Glomerular visceral epithelial cell (primary cell): ENCODE measurements at regions not wholly inside any gene's neighbourhood (a gene's known extent, or its start where the extent isn't known, plus 50 kb on each side); places are given as distances from the start of the nearest gene placed in this dataset.
"Not testable (repeated sequence)": the region's sequence is repeated elsewhere in the genome, so short reads cannot be mapped to it uniquely, and the experiment has no call there.

Source experiments
- DNase-seq: peaks from one replicate; pipeline ENCODE4 v3.0.0-alpha.2; 2016; ENCODE audit errors: extremely low spot score

DNA sequence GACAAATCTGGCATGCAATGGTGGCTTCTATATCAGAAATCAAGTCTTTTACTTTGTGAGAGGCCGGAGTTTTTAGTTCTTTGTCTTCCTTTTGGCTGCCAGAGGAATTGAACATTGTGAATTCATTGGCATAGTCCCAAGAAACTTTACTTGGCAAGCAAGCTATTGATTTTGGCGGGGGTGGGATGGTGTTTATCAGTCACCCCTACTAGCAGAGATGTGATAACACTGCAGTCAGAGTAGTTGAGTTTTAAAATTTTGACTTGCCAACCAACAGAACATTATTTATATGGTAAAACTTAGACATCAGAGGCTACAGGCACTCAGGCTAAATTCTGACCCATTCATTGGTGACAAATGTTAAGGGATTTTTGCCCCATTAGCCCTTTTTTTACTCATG lies 129.7 kb downstream of the FAM72C start:
- DNase-seq: not testable (repeated sequence)

DNA sequence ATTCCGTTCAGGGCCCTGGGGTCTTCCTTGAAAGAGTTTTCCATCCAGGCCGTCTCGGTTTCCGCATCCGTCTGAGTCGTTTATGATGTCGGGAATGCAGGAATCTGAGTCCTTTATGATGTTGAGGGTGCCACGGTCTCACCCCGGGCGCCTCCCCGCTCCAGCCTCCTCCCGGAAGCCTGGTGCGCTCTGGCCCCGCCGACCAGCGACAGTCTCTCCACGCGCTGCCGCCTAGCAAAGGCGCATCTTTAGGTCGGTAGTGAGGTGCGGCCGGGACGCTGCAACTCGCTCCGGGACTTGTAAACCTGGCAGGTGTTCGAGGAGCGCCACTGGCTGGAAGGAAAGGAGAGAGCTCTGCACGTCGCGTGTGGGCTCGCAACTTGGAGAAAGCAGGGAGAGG lies 132.6 kb downstream of the FAM72C start:
- not testable (repeated sequence) for DNase-seq

DNA sequence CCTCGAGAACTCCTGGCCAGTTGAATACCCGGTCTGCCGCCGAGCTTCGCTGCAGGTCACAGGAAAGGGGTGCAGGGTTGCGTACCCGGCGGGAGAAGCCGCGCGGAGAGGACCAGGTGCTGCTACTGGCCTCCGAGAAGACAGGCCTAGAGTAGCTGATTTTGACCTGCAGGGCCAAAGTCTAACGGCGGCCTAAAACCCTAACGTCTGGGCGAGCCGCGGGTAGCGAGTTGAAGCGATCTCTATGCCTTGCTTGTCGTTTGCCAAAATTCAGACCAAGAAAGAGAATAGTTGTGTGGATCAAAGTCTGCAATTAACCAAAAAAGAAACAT lies 133.2 kb downstream of the FAM72C start:
- DNase-seq: not testable (repeated sequence)

DNA sequence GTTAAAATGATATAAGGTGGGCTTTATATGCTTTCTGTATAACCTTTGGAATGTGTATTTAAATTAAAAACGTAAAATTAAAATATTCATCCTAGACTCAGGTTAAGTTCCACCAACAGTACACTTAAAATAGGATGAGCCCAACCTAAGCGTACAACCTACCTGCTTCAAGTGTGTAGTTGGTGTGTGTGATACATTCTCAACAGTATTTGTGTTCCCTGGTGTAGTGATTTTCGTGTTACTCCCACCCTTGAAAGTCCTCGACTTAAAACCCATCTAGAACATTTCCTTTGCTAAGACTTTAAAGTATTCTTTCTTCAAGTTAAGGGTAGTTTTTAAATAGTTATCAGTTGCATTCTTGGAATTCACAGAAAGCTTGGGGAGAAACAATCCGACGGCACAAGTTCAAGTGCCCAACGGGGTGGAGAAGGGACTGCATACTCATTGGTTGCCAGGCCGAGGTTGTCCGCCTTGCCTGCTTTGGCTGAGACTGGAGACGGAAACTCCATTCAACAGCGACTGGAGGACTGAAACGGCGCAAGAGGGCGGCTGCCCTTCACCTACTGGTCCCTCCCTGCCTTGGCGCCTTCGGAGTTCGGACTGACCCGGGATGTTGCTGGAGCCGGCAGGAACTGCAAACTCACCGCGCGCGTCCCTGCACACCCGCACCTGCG lies 133.7 kb downstream of the FAM72C start:
- not testable (repeated sequence) for DNase-seq

DNA sequence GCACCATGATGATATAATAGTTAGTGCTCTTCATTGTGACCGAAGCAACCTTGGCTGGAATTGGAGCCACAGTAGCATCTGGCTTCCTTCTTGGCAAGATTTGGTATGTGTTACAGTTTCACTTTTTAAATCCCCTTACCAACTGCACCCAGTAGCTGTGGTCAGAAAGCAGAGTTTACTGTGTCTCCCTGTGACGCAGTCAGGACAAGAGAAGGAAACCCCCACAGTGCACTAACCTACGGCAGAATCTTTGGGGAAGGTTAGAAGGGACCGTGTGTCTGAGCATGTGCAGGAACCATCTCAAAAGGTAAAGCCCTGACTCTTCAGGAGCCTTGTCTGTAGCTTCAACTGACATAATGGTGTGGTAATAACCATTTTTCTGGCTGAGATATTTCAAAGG lies 138.4 kb downstream of the FAM72C start:
- DNase-seq: not testable (repeated sequence)

DNA sequence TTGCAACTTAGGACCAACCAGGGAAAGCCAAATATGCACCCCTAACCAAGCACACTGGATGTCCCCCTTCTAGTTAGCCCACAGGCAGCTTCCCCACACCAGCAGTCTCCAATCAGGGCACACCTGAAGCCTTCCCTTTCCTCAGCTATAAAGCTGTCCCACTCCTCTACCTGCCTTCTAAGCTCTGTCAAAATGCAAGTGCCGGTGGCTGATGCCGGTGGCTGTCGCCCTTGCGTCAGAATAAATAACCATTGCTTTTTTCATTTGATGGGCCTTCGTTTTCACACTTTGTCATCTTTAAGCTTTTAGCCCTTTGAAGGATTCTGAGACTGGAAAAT lies 139.4 kb downstream of the FAM72C start:
- not testable (repeated sequence) for DNase-seq

DNA sequence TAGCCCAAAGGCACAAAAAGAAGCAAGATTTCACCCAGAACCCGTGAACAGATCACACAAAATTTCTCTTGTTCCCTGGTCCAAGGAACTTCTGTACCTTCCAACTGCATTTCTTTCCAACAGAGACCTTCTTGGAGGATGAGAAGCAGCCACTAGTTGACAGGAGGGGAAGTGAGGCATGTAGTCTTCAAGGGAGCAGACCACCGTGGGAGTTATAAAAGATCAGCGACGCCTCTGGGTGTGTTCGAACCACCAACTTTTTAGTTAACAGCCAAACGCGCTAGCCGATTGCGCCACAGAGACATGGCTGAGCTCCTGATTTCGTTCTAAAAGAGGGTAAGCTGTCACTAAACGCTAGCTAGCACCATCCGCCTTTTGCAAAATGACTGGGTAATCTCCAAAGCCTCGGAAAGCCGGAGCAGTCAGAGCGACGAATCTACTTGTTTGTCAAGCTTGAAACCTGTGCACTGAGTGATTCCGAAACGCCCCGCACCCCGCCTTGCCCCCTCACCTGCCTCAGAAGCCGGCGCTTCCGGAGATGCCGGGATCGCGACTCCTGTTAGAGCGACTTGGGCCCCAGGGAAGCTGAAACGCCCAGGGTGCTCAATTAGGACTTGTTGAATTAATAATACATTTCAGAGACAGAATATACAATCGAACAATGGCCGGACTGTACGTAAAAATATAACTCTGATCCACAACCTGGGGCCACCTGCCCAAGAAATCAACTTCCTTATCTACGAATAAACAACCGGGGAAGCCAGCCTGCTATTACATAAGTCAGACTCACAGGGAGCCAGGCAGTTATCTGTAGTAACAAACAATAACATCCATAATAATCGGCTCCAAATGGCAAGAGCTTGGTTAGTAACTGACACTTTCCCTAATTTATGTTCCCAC lies 140.1 kb downstream of the FAM72C start:
- not testable (repeated sequence) for DNase-seq

DNA sequence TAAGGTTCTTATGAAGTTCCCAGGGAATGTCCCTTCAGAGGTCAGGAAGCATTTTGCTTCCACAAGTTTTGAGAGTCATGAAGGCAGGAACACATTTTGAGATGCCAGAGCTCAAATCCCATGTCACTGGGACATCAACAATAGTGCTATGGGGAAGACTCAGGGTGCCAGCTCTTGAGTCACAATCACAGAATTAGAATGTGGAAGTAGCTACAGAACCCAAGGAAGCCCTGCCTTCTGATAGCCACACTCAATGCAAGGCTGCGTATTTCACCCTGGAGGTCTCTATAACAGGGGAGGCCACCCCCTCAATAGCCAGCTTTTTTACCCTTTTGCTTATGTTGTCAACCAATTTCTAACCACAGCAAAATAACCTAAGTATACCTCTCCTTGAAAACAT lies 145.6 kb downstream of the FAM72C start:
- not testable (repeated sequence) for DNase-seq

DNA sequence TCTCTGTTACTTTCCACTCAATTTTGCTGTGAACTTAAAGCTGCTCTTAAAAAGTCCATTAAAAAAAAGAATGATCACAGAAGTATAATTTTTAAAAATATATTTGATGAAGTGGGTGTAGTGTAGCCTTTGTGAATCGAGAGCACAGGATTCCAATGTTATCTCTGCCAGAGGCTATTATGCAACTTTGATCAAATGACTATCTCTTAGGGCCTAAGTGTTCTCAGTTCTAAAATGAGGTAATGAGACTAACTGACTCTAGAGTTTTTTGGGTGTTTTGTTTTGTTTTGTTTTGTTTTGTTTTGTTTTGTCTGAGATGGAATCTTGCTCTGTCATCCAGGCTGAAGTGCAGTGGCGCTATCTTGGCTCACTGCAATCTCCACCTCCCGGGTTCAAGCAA lies 147.5 kb downstream of the FAM72C start:
- DNase-seq: not testable (repeated sequence)

DNA sequence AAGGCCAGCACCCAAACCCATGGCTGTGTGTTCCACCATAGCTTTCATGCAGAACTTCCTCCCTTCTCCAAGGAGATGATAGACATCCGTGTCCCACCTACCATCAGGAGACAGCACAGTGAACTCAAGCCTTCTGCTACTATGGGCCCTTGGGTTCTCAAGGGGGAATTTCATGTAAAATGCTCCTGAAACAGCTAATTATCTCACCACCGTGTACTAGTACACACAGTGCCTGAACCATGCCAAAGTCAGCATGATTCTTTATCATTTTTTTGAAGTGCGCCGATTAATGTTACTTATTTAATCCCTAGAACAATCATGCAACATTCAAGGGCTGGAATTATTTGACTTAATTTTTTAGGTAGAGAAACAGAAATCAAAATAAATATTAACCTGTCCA lies 151.7 kb downstream of the FAM72C start:
- DNase-seq: not testable (repeated sequence)

DNA sequence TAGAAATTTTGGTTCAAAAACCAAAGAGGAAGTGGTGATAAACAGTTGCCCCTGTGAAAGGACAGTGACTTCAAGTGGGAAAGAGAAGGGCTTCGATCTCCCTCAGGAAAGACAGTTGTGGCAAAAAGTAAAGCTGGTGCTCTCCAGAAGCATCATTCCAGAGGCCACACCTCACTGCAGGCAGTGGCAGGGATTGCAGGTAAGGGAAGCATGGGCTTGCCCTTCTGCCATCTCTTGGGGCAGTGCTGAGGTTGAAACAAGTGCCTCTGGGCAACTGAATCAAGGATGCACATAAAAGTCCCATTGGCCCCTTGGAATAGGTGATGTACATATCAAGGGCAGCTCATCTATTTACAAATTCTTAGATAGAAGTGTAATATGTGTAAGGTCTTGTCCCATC lies 155.4 kb downstream of the FAM72C start:
- not testable (repeated sequence) for DNase-seq

DNA sequence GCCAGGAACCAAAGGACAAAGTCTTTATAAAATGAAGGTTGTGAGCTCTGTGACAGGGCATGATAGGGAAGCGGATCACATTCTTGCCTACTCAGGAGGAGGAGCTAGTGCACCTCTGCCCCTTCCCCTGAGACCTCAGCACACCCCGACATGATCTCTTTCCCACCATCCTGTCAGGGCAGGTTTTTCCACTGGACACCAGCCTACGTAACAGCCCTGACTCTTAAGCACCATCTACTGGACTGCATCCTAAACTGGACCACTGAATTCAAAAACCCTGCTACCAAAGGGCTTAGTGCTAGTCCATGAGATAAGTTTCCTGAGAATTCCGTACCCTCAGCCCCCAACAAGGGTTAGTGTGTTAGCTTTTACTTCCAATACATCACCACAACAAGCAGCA lies 166.4 kb downstream of the FAM72C start:
- not testable (repeated sequence) for DNase-seq

DNA sequence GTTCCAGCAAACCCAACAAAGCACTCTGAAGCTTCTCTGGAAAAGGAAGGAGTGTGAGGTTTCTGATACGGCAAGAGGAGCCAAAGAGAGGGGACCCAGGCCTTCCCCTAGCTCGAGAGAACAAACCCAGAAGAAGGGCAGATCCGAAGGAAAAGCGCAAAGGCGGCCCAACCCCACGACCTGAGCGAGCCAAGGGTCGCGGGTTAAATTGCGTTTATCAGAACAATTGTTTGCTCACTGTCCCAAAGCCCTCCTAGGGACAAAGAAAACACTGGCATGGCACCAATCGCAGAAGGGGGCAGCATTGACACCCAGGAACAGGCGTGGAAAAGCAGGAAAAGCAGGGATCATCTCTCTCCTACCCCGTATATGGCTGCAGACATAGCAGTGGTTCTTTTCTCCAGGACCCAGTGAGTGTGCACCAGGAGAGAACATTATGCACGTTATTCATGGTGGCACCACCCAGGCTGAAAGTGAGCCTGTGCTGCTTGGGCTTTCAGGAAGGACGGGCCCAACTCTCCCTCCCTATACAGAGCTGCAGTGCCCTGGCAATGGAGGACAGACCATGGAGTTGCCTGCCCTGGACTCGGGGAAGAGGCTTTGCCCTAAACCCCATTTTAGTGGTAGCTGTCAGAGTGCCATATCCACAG lies 167.0 kb downstream of the FAM72C start:
- DNase-seq: not testable (repeated sequence)

DNA sequence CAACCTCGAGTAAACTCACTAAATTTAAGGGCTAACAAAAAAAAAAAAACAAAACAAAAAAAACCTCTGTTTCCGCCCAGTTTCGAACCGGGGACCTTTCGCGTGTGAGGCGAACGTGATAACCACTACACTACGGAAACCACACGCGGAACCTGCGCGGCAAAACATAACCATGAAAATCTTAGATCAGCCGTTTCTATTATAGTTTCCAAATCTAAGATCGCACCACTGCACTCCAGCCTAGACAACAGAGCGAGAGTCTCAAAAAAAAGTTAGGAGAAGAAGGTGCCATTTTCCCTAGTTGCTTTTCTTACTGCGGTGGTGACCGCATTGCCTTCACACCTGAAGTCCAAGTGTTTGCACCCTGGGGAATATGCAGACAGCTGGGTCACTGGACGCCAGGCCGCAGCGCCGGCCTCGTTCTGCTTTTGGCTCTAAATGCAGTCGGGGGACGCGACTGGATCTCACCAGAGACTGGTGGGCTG lies 167.8 kb downstream of the FAM72C start:
- peak; percentile 46 for DNase-seq

DNA sequence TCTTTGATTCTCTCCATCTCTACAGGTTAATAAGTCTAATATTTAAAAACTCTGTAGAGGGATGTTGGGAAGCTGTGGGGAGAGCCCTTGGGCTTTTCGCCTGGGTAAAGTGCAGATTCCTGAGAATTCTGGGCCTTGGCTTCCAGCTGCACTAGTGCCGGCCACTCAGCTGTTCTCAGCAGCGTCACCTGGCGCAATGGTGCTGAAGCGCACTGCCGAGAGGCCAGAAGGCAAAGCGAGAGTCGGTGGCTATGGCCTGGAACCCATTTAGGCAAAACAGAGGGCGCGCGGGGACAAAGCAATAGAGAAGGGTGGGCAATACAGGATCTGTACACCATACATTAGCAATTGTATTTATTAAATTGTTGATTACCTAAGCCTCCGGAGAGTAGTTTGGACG lies 168.7 kb downstream of the FAM72C start:
- DNase-seq: not testable (repeated sequence)

DNA sequence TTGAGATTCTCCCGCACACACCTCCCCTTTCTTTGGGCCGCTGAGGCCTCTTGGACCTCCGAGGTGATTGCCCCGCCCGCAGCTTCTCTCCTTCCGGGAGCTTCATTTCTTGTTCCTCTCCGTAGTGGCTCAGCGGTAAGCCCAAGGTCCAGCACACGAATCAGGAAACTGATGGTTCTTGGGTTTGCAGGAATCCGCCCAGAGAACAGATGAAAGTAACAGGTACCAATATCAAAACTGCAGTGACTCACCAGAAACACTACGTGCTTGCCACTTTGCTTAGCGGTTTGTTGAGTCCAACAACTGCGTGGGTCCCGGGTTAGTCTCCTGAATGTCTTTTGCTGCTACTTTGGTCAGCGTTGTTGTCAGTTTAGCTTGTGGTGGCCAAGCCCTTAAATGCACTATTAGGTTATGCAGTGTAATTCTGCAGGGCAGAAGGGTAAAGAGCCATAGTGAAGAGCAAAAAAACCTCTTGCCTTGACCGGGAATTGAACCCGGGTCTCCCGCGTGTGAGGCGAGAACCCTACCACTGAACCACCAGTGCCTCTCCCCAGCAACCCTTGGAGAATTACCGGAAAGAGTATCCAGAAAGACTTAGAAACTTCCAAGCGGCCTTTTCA lies 172.1 kb downstream of the FAM72C start:
- DNase-seq: not testable (repeated sequence)

DNA sequence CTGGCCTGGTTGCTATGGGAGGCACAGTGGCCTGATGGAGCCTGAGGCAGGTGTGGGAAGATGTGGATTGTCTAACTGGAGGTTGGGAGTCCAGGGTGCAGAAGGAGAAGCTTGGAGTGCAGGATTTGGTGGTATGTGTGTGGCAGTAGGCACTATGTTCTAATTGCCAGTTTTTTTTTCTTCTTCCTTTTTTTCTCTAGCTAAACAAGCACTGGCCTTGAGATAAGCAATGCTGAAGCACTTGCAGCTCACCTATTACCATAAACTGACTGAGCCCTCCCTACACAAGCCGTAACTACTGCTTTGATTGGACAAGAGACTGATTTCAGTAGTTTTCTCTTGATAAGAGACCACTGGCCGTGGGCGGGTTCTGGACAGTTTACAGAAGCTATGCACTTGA lies 175.4 kb downstream of the FAM72C start:
- DNase-seq: not testable (repeated sequence)

DNA sequence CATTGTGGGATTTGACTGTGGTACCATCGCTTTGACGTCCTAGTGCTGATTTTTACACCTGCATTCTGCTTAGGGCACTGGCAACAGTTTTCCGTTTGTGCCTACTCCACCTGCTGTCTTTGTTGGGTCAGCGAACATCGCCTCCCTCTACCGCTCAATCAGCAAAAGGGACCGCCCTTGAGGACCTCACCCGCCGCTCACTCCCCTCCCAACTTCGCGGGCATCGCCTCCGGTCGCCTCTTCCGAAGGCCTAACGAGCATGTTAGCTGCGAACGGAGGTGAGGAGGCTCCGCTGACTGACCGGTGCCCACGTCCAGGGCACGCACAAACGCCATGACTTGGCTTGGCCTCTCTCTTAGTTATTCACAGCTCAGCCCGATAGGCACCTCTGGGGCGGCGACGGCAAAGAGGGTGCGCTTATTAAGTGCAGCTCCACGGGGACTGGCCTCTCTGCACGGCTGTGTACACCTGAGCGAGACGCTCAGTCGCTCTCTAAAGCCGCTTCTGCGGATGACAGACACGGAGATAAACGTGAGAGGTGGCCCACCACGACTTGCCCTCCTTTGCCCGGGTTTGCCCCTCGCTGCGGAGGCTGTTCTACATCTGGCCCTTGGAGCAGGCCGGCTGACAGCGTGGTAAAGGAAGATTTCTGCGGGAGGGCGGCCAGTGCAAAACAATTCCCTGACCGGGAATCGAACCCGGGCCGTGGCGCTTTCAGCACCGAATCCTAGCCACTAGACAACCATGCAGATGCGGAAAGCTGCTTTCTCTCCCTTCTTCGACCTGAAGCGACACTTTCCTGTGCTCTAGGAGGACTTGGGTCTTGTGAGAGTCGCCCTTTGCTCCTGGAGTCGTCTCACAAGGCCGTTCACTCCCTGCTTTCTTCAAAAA lies 179.5 kb downstream of the FAM72C start:
- not testable (repeated sequence) for DNase-seq

DNA sequence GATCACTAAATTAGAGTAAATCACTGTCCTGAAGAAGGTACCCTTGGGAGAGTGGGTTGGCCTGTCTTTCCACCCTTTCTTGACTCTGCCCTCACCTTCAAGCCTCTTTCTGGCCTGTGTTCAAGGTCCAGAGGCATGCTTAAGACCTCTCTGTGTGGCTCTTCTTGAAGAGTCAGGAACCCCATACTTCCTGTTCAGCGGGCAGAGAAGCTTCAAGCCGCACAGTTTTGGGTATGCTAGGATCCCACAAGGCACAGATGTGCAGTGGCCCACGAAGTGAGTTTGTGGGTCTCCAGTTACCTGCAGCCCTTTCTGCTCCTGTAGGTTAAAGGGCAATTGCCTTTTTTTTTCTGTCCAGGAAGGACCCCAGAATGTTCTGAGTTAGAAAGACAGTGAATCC lies 185.4 kb downstream of the FAM72C start:
- DNase-seq: not testable (repeated sequence)

DNA sequence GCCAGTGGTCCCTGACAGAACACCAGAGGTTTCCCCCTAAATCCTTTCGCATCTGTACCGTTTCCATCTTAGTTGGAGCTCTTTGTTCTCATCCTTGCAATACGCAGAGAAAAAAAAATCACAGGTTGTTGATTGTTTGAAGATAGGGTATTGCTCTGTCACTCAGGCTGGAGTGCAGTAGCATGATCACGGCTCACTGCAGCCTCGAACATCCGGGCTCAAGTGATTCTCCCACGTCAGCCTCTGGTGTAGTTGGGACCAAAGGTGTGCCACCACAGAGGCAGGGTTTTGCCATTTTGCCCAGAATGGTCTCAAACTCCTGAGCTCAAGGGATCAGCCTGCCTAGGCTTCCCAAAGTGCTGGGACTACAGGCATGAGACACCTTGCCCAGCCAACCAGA lies 185.9 kb downstream of the FAM72C start:
- DNase-seq: not testable (repeated sequence)
